ENCODE measurements at regions not wholly inside any gene's neighbourhood (a gene's known extent, or its start where the extent isn't known, plus 50 kb on each side); places are given as distances from the start of the nearest gene placed in this dataset.

- H3K4me3 ChIP-seq (replicated peaks in 1 of 3; ENCODE audit: insufficient read depth in 1 of 3, low read depth in 1 of 3, low read length in 3 of 3) = no peak overlapping the region
- intact Hi-C loops (cut with micrococcal nuclease) (no loop called here), dilution Hi-C loops (cut with MboI; ENCODE audit: extremely low pct_ligation_motif_present, low sequenced_read_pairs) (no loop called here)
- ChIA-PET CTCF (no interaction called here), POLR2A (no interaction called here)
- DNase-seq (ENCODE audit: low read depth, low spot score) (no peak), FAIRE-seq (no peak)
- TF ChIP-seq MYC (IDR thresholded peaks at IDR 0.05; ENCODE audit: low read depth, low read length) (no peak), EZH2 (IDR thresholded peaks at IDR 0.05; ENCODE audit: borderline replicate concordance, low read depth, low read length, severe bottlenecking) (no peak), JUN (IDR thresholded peaks at IDR 0.05; ENCODE audit: borderline replicate concordance, insufficient read depth, insufficient read length, low read depth) (no peak), CTCF (IDR thresholded peaks at IDR 0.05; ENCODE audit: extremely low read depth in 1 of 2, insufficient read depth in 1 of 2, low read depth in 1 of 2, low read length in 2 of 2) (no peak), FOS (IDR thresholded peaks at IDR 0.05; ENCODE audit: borderline replicate concordance, insufficient read depth, low read length) (no peak), POLR2AphosphoS5 (IDR thresholded peaks at IDR 0.05; ENCODE audit: insufficient read depth, low read depth, low read length) (no peak), POLR2A (IDR thresholded peaks at IDR 0.05; ENCODE audit: low read depth, low read length) (no peak), GATA2 (IDR thresholded peaks at IDR 0.05; ENCODE audit: insufficient read depth, insufficient read length, low read depth, low read length) (no peak)
- TF ChIP-seq, protein P1, sequence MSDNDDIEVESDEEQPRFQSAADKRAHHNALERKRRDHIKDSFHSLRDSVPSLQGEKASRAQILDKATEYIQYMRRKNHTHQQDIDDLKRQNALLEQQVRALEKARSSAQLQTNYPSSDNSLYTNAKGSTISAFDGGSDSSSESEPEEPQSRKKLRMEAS (IDR thresholded peaks at IDR 0.05; ENCODE audit: insufficient read depth, insufficient read length) = no peak
- no peaks in the 10 kb centered on the region for H3K4me1 ChIP-seq (ENCODE audit: control insufficient read depth, extremely low read depth, insufficient read depth, low read length)
- no peak overlapping the region for H3K4me2 ChIP-seq (ENCODE audit: insufficient read depth, low read length)
- H3K27me3 ChIP-seq (ENCODE audit: control insufficient read depth in 2 of 2, insufficient read depth in 2 of 2, low read length in 2 of 2) = no peaks in the 10 kb centered on the region
- no peak overlapping the region for H2AFZ ChIP-seq (ENCODE audit: low read depth, low read length)
- H3K9ac ChIP-seq (replicated peaks; ENCODE audit: extremely low read depth, insufficient read depth, low read length) = no peak overlapping the region
- no peaks in the 10 kb centered on the region for H3K36me3 ChIP-seq (ENCODE audit: control insufficient read depth in 2 of 2, extremely low read depth in 1 of 2, insufficient read depth in 2 of 2, low read length in 2 of 2)
- H3K9me3 ChIP-seq (replicated peaks; ENCODE audit: control insufficient read depth, insufficient read depth, low read length) = peaks cover 22% of the 10 kb centered on the region
- H3K27ac ChIP-seq (ENCODE audit: insufficient read depth, low read depth, low read length) = no peak overlapping the region
- H3K79me2 ChIP-seq (ENCODE audit: control insufficient read depth, insufficient read depth, low read length) = no peaks in the 10 kb centered on the region
- H4K20me1 ChIP-seq (replicated peaks; ENCODE audit: control insufficient read depth, extremely low read depth, insufficient read depth, low read length) = no peaks in the 10 kb centered on the region
- BruUV-seq (replicated peaks) = no TSS peak
- H3K9me1 ChIP-seq (replicated peaks; ENCODE audit: control insufficient read depth, extremely low read depth, insufficient read depth, low read length) = no peaks in the 10 kb centered on the region
Measured at GRCh38 chr12:128121424-128121823, 145.5 kb upstream of the TMEM132C start.

Measured in endothelial cell of umbilical vein (primary cell).